Activated CD4-positive, alpha-beta T cell treated with anti-CD3 and anti-CD28 coated beads, Interleukin-2, amount 10 ng/mL, durations not matched to agents 7 days and 5 days (primary cell): ENCODE measurements at regions not wholly inside any gene's neighbourhood (a gene's known extent, or its start where the extent isn't known, plus 50 kb on each side); places are given as distances from the start of the nearest gene placed in this dataset.
"Not testable (repeated sequence)": the region's sequence is repeated elsewhere in the genome, so short reads cannot be mapped to it uniquely, and the experiment has no call there.

ENCODE experiments used
- CTCF ChIA-PET: fragments of 350-600 bp; sonication (Branson Sonifier 250); formaldehyde crosslinking; loops from one replicate; lab custom pipeline; 2021; ENCODE audit warnings: antibody characterized with exemption; lab: Charles Lee
- POLR2A ChIA-PET: fragments of 350-600 bp; sonication (Branson Sonifier 250); formaldehyde crosslinking; loops from one replicate; lab custom pipeline; 2021; ENCODE audit warnings: antibody characterized with exemption; lab: Charles Lee
- DNase-seq: peaks from one replicate; pipeline ENCODE4 v3.0.0-alpha.2; 2020
- H3K27ac Mint-ChIP-seq: one replicate; pipeline ENCODE4 v1.8.0; 2021; ENCODE audit warnings: mild to moderate bottlenecking, moderate library complexity, mixed read lengths
- H3K27me3 Mint-ChIP-seq: one replicate; pipeline ENCODE4 v1.8.0; 2021; ENCODE audit warnings: mixed read lengths
- H3K36me3 Mint-ChIP-seq: one replicate; pipeline ENCODE4 v1.8.0; 2021; ENCODE audit warnings: low read depth, mixed read lengths
- H3K4me1 Mint-ChIP-seq: one replicate; pipeline ENCODE4 v1.8.0; 2021; ENCODE audit warnings: mixed read lengths
- H3K4me3 Mint-ChIP-seq: one replicate; pipeline ENCODE4 v1.8.0; 2021; ENCODE audit warnings: mild to moderate bottlenecking, moderate library complexity, mixed read lengths
- H3K9me3 Mint-ChIP-seq: one replicate; pipeline ENCODE4 v1.8.0; 2021; ENCODE audit warnings: mixed read lengths

- Mint-ChIP-seq H3K4me3 (no peak overlapping the region), H3K4me1 (no peaks in the 10 kb centered on the region), H3K9me3 (no peaks in the 10 kb centered on the region), H3K27ac (no peak overlapping the region), H3K36me3 (no peaks in the 10 kb centered on the region), H3K27me3 (peaks cover 2% of the 10 kb centered on the region)
- DNase-seq = no peak
- ChIA-PET CTCF (interaction anchor here (1.2 kb wide), 1 partner anchor 46 kb away, joined by 3 read pairs; no protein-coding TSS in a partner anchor), POLR2A (no interaction called here)
Observed at GRCh38 chr6:854406-855118, 161.6 kb upstream of the EXOC2 start.

- H3K27me3 Mint-ChIP-seq, POLR2A ChIA-PET, CTCF ChIA-PET, H3K36me3 Mint-ChIP-seq, DNase-seq, H3K27ac Mint-ChIP-seq, H3K4me3 Mint-ChIP-seq, H3K9me3 Mint-ChIP-seq, H3K4me1 Mint-ChIP-seq: not testable (repeated sequence)
Observed at GRCh38 chr6:852216-852615, 159.3 kb upstream of the EXOC2 start.

GRCh38 chr6:849075-849506 lies 156.2 kb upstream of the EXOC2 start:
- Mint-ChIP-seq H3K4me1 (no peaks in the 10 kb centered on the region), H3K4me3 (no peak overlapping the region), H3K27me3 (no peaks in the 10 kb centered on the region), H3K9me3 (no peaks in the 10 kb centered on the region), H3K27ac (no peak overlapping the region), H3K36me3 (no peaks in the 10 kb centered on the region)
- POLR2A ChIA-PET = no interaction called here
- CTCF ChIA-PET = no interaction called here
- DNase-seq = no peak

GRCh38 chr6:845566-845965 lies 152.6 kb upstream of the EXOC2 start:
- ChIA-PET CTCF (no interaction called here), POLR2A (no interaction called here)
- H3K4me1 Mint-ChIP-seq = no peaks in the 10 kb centered on the region
- no peaks in the 10 kb centered on the region for H3K9me3 Mint-ChIP-seq
- H3K36me3 Mint-ChIP-seq = no peaks in the 10 kb centered on the region
- H3K27ac Mint-ChIP-seq = no peak overlapping the region
- no peaks in the 10 kb centered on the region for H3K27me3 Mint-ChIP-seq
- no peak for DNase-seq
- H3K4me3 Mint-ChIP-seq = no peak overlapping the region

GRCh38 chr6:845101-845500 lies 152.2 kb upstream of the EXOC2 start:
- H3K27ac Mint-ChIP-seq = no peak overlapping the region
- H3K36me3 Mint-ChIP-seq = no peaks in the 10 kb centered on the region
- CTCF ChIA-PET = no interaction called here
- no peak for DNase-seq
- H3K4me1 Mint-ChIP-seq = no peaks in the 10 kb centered on the region
- no peaks in the 10 kb centered on the region for H3K27me3 Mint-ChIP-seq
- H3K4me3 Mint-ChIP-seq = no peak overlapping the region
- POLR2A ChIA-PET = no interaction called here
- H3K9me3 Mint-ChIP-seq = no peaks in the 10 kb centered on the region

GRCh38 chr6:842141-842540 lies 149.2 kb upstream of the EXOC2 start:
- DNase-seq = no peak
- Mint-ChIP-seq H3K4me3 (no peak overlapping the region), H3K9me3 (no peaks in the 10 kb centered on the region), H3K27me3 (peaks cover 7% of the 10 kb centered on the region), H3K4me1 (no peaks in the 10 kb centered on the region), H3K27ac (no peak overlapping the region), H3K36me3 (no peaks in the 10 kb centered on the region)
- CTCF ChIA-PET = no interaction called here
- POLR2A ChIA-PET = no interaction called here

- no peak for DNase-seq
- no peaks in the 10 kb centered on the region for H3K9me3 Mint-ChIP-seq
- POLR2A ChIA-PET = no interaction called here
- no peaks in the 10 kb centered on the region for H3K36me3 Mint-ChIP-seq
- no peaks in the 10 kb centered on the region for H3K4me1 Mint-ChIP-seq
- CTCF ChIA-PET = no interaction called here
- no peak overlapping the region for H3K4me3 Mint-ChIP-seq
- H3K27ac Mint-ChIP-seq = no peak overlapping the region
- H3K27me3 Mint-ChIP-seq = peaks cover 7% of the 10 kb centered on the region
Observed at GRCh38 chr6:841569-841968, 148.6 kb upstream of the EXOC2 start.

GRCh38 chr6:839201-839600 lies 146.3 kb upstream of the EXOC2 start:
- ChIA-PET POLR2A (no interaction called here), CTCF (interaction anchor here (1.4 kb wide), 1 partner anchor 228 kb away, joined by 3 read pairs; no protein-coding TSS in a partner anchor)
- DNase-seq = no peak
- Mint-ChIP-seq H3K9me3 (peaks cover 2% of the 10 kb centered on the region), H3K4me1 (no peaks in the 10 kb centered on the region), H3K27me3 (peaks cover 7% of the 10 kb centered on the region), H3K36me3 (peaks cover 2% of the 10 kb centered on the region), H3K27ac (no peak overlapping the region), H3K4me3 (no peak overlapping the region)

GRCh38 chr6:837380-837779 lies 144.4 kb upstream of the EXOC2 start:
- no peak overlapping the region for H3K27ac Mint-ChIP-seq
- CTCF ChIA-PET = interaction anchor here (0.9 kb wide), 1 partner anchor 29 kb away, joined by 3 read pairs; no protein-coding TSS in a partner anchor

GRCh38 chr6:836276-836853 lies 143.4 kb upstream of the EXOC2 start:
- no peak overlapping the region for H3K27ac Mint-ChIP-seq
- H3K4me3 Mint-ChIP-seq = no peak overlapping the region
- no peaks in the 10 kb centered on the region for H3K4me1 Mint-ChIP-seq
- H3K27me3 Mint-ChIP-seq = peaks cover 7% of the 10 kb centered on the region
- peaks cover 2% of the 10 kb centered on the region for H3K36me3 Mint-ChIP-seq
- ChIA-PET CTCF (no interaction called here), POLR2A (no interaction called here)
- DNase-seq = no peak
- peaks cover 11% of the 10 kb centered on the region for H3K9me3 Mint-ChIP-seq

More at GRCh38 chr6:837380-837779, 144.4 kb upstream of the EXOC2 start:
- H3K9me3 Mint-ChIP-seq = peaks cover 8% of the 10 kb centered on the region
- H3K4me3 Mint-ChIP-seq = no peak overlapping the region
- no peak for DNase-seq
- peaks cover 7% of the 10 kb centered on the region for H3K27me3 Mint-ChIP-seq
- peaks cover 2% of the 10 kb centered on the region for H3K36me3 Mint-ChIP-seq
- POLR2A ChIA-PET = no interaction called here
- no peaks in the 10 kb centered on the region for H3K4me1 Mint-ChIP-seq

- POLR2A ChIA-PET = no interaction called here
Observed at GRCh38 chr6:835476-836160, 142.7 kb upstream of the EXOC2 start.

GRCh38 chr6:834866-835265 lies 141.9 kb upstream of the EXOC2 start:
- Mint-ChIP-seq H3K27me3 (peaks cover 10% of the 10 kb centered on the region), H3K27ac (no peak overlapping the region), H3K36me3 (peaks cover 2% of the 10 kb centered on the region), H3K9me3 (peaks cover 14% of the 10 kb centered on the region), H3K4me3 (no peak overlapping the region), H3K4me1 (no peaks in the 10 kb centered on the region)
- ChIA-PET CTCF (no interaction called here), POLR2A (no interaction called here)
- no peak for DNase-seq

More at GRCh38 chr6:835476-836160, 142.7 kb upstream of the EXOC2 start:
- H3K4me3 Mint-ChIP-seq = no peak overlapping the region
- H3K27me3 Mint-ChIP-seq = peaks cover 7% of the 10 kb centered on the region
- no peak for DNase-seq
- H3K27ac Mint-ChIP-seq = no peak overlapping the region
- peaks cover 2% of the 10 kb centered on the region for H3K36me3 Mint-ChIP-seq
- CTCF ChIA-PET = no interaction called here
- peaks cover 14% of the 10 kb centered on the region for H3K9me3 Mint-ChIP-seq
- H3K4me1 Mint-ChIP-seq = no peaks in the 10 kb centered on the region

- no peak for DNase-seq
- POLR2A ChIA-PET = no interaction called here
- Mint-ChIP-seq H3K9me3 (peaks cover 14% of the 10 kb centered on the region), H3K4me3 (no peak overlapping the region), H3K27me3 (peaks cover 15% of the 10 kb centered on the region), H3K4me1 (no peaks in the 10 kb centered on the region), H3K27ac (no peak overlapping the region), H3K36me3 (peaks cover 2% of the 10 kb centered on the region)
- CTCF ChIA-PET = no interaction called here
Observed at GRCh38 chr6:834190-834589, 141.3 kb upstream of the EXOC2 start.
